B cell (primary cell): ENCODE measurements at regions not wholly inside any gene's neighbourhood (a gene's known extent, or its start where the extent isn't known, plus 50 kb on each side); places are given as distances from the start of the nearest gene placed in this dataset.

Source experiments
- EZH2 ChIP-seq: IDR thresholded peaks from 2 replicates; pipeline ENCODE4 v1.6.1; 2012; ENCODE audit warnings: borderline replicate concordance, low read depth, mild to moderate bottlenecking, moderate library complexity, low read length; ENCODE audit not compliant: insufficient read depth, poor library complexity, severe bottlenecking
- TF ChIP-seq, protein P1 (sequence below): fragments of 200-600 bp; IDR thresholded peaks from one replicate; pipeline ENCODE4 v1.8.0; 2022; ENCODE audit warnings: antibody characterized with exemption, mild to moderate bottlenecking

GRCh38 chr1:245096311-245097066 is 58.3 kb upstream of the KIF26B start:
- TF ChIP-seq, protein P1, sequence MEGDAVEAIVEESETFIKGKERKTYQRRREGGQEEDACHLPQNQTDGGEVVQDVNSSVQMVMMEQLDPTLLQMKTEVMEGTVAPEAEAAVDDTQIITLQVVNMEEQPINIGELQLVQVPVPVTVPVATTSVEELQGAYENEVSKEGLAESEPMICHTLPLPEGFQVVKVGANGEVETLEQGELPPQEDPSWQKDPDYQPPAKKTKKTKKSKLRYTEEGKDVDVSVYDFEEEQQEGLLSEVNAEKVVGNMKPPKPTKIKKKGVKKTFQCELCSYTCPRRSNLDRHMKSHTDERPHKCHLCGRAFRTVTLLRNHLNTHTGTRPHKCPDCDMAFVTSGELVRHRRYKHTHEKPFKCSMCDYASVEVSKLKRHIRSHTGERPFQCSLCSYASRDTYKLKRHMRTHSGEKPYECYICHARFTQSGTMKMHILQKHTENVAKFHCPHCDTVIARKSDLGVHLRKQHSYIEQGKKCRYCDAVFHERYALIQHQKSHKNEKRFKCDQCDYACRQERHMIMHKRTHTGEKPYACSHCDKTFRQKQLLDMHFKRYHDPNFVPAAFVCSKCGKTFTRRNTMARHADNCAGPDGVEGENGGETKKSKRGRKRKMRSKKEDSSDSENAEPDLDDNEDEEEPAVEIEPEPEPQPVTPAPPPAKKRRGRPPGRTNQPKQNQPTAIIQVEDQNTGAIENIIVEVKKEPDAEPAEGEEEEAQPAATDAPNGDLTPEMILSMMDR = no peak
- TF ChIP-seq EZH2 = no peak
